DND-41 (cell line): ENCODE measurements at regions not wholly inside any gene's neighbourhood (a gene's known extent, or its start where the extent isn't known, plus 50 kb on each side); places are given as distances from the start of the nearest gene placed in this dataset.

Experiments used
- ATAC-seq: fragments of 200-7000 bp; cut with Tn5 transposase; 3 replicates; pipeline ENCODE4 v1.9.1; 2021; ENCODE audit warnings: low read depth; ENCODE audit not compliant: insufficient read depth
- DNase-seq: peaks from one replicate; pipeline ENCODE4 v3.0.0-alpha.2; 2020
- H2AFZ ChIP-seq: 2 replicates; pipeline ENCODE4 v1.6.0; 2012; ENCODE audit warnings: low read depth, low read length
- H3K27ac ChIP-seq: 2 replicates; pipeline ENCODE4 v1.5.1; 2012; ENCODE audit warnings: low read length, inconsistent platforms
- H3K27me3 ChIP-seq: fragments of 200-600 bp; sonication (generic); 2 replicates; pipeline ENCODE4 v1.6.0; 2012; ENCODE audit warnings: low read length, mild to moderate bottlenecking, inconsistent platforms; ENCODE audit not compliant: insufficient read depth, poor library complexity
- H3K36me3 ChIP-seq: 2 replicates; pipeline ENCODE4 v1.5.1; 2012; ENCODE audit warnings: low read length, inconsistent platforms; ENCODE audit not compliant: insufficient read depth
- H3K4me1 ChIP-seq: 2 replicates; pipeline ENCODE4 v1.5.1; 2012; ENCODE audit warnings: mild to moderate bottlenecking, low read length; ENCODE audit not compliant: insufficient read depth
- H3K4me2 ChIP-seq: 2 replicates; pipeline ENCODE4 v1.6.0; 2012; ENCODE audit warnings: mild to moderate bottlenecking, moderate library complexity, low read length, inconsistent platforms; ENCODE audit not compliant: insufficient read depth
- H3K4me3 ChIP-seq, 2 experiments: fragments of 200-600 bp in 1 of 2; shearing (Covaris generic) in 1 of 2; 2 replicates each; pipeline ENCODE4 v1.5.1; 2012 to 2016; ENCODE audit warnings: inconsistent platforms in 2 of 2, low read length in 2 of 2, mild to moderate bottlenecking in 2 of 2, low read depth in 1 of 2, moderate library complexity in 1 of 2
- H3K79me2 ChIP-seq: 2 replicates; pipeline ENCODE4 v1.6.0; 2012; ENCODE audit warnings: low read length, inconsistent platforms; ENCODE audit not compliant: insufficient read depth
- H3K9ac ChIP-seq: 2 replicates; pipeline ENCODE4 v1.6.0; 2012; ENCODE audit warnings: low read depth, mild to moderate bottlenecking, inconsistent platforms, low read length, moderate library complexity
- H3K9me3 ChIP-seq: 2 replicates; pipeline ENCODE4 v1.5.1; 2012; ENCODE audit warnings: low read length, moderate library complexity, mild to moderate bottlenecking, inconsistent platforms; ENCODE audit not compliant: insufficient read depth, severe bottlenecking
- H4K20me1 ChIP-seq: 2 replicates; pipeline ENCODE4 v1.6.0; 2012; ENCODE audit warnings: low read length; ENCODE audit not compliant: insufficient read depth
- CTCF ChIP-seq: IDR thresholded peaks from 2 replicates; pipeline ENCODE4 v1.5.1; 2012; ENCODE audit warnings: borderline replicate concordance, low read length, moderate library complexity, mild to moderate bottlenecking; ENCODE audit not compliant: poor library complexity, severe bottlenecking; ENCODE audit errors: extremely low read depth
- EZH2 ChIP-seq: IDR thresholded peaks from 3 replicates; pipeline ENCODE4 v1.6.1; 2012; ENCODE audit warnings: borderline replicate concordance, low read depth, mild to moderate bottlenecking, moderate library complexity, low read length, inconsistent platforms; ENCODE audit not compliant: severe bottlenecking

GRCh38 chr2:147663153-147663961 is 181.5 kb upstream of the ACVR2A start:
- Histone ChIP-seq H3K4me3 (peak overlapping the region in 1 of 2 experiments; percentile 53; a peak in 2 of 4 replicates), H3K4me2 (peak overlapping the region; percentile 67), H3K4me1 (peaks cover 21% of the 10 kb centered on the region), H3K79me2 (no peaks in the 10 kb centered on the region), H3K27me3 (no peaks in the 10 kb centered on the region), H3K9ac (peak overlapping the region; percentile 26), H4K20me1 (no peaks in the 10 kb centered on the region), H3K36me3 (no peaks in the 10 kb centered on the region), H2AFZ (peak overlapping the region; percentile 74), H3K27ac (peak overlapping the region; percentile 76), H3K9me3 (no peaks in the 10 kb centered on the region)
- DNase-seq: peak; percentile 32
- ATAC-seq: peak; percentile 88
- TF ChIP-seq EZH2 (no peak), CTCF (no peak)

GRCh38 chr2:147662221-147662620 is 182.6 kb upstream of the ACVR2A start:
- H4K20me1 ChIP-seq: no peaks in the 10 kb centered on the region
- DNase-seq: no peak
- no peak overlapping the region for H2AFZ ChIP-seq
- H3K9me3 ChIP-seq: no peaks in the 10 kb centered on the region
- TF ChIP-seq CTCF (no peak), EZH2 (no peak)
- peaks cover 21% of the 10 kb centered on the region for H3K4me1 ChIP-seq
- no peak overlapping the region for H3K9ac ChIP-seq
- H3K4me2 ChIP-seq: no peak overlapping the region
- H3K79me2 ChIP-seq: no peaks in the 10 kb centered on the region
- no peaks in the 10 kb centered on the region for H3K36me3 ChIP-seq
- no peak overlapping the region for H3K27ac ChIP-seq
- ATAC-seq: no peak
- H3K4me3 ChIP-seq: no peak overlapping the region
- H3K27me3 ChIP-seq: no peaks in the 10 kb centered on the region

GRCh38 chr2:147660680-147661079 is 184.1 kb upstream of the ACVR2A start:
- no peaks in the 10 kb centered on the region for H3K36me3 ChIP-seq
- no peaks in the 10 kb centered on the region for H3K79me2 ChIP-seq
- H3K4me3 ChIP-seq: no peak overlapping the region
- no peak for ATAC-seq
- no peak overlapping the region for H3K27ac ChIP-seq
- H3K4me1 ChIP-seq: peaks cover 21% of the 10 kb centered on the region
- no peak for DNase-seq
- no peaks in the 10 kb centered on the region for H3K27me3 ChIP-seq
- H3K4me2 ChIP-seq: no peak overlapping the region
- H4K20me1 ChIP-seq: no peaks in the 10 kb centered on the region
- H3K9me3 ChIP-seq: no peaks in the 10 kb centered on the region
- no peak overlapping the region for H3K9ac ChIP-seq
- no peak overlapping the region for H2AFZ ChIP-seq
- TF ChIP-seq CTCF: no peak
- TF ChIP-seq EZH2: no peak
